H1 (cell line): ENCODE measurements at regions not wholly inside any gene's neighbourhood (a gene's known extent, or its start where the extent isn't known, plus 50 kb on each side); places are given as distances from the start of the nearest gene placed in this dataset.
A peak's percentile ranks its signal among the peaks of the same experiment; 100 is the strongest.

Experiments used
- CTCF ChIA-PET: fragments of 300-600 bp; sonication (Branson Sonifier 250); formaldehyde crosslinking; loops from one replicate; lab custom pipeline; 2021; ENCODE audit not compliant: partially characterized antibody; lab: Charles Lee
- POLR2A ChIA-PET: fragments of 300-600 bp; sonication (Branson Sonifier 250); formaldehyde crosslinking; loops from one replicate; lab custom pipeline; 2021; ENCODE audit warnings: inconsistent platforms; ENCODE audit not compliant: partially characterized antibody; lab: Charles Lee
- DNase-seq, 2 experiments: peaks; one replicate each; pipeline versions ENCODE4 v3.0.0 to v3.0.0-alpha.2; 2010 to 2022; ENCODE audit warnings: low spot score in 2 of 2, low read depth in 1 of 2, mixed read lengths in 1 of 2
- FAIRE-seq: peaks from 2 replicates; lab custom pipeline; 2011; peaks lifted over from hg19 to GRCh38; lab: Jason Lieb, UNC
- H2AFZ ChIP-seq: 2 replicates; pipeline ENCODE4 v1.8.1; 2012; ENCODE audit warnings: low read length, inconsistent platforms
- H2AK5ac ChIP-seq: 2 replicates; pipeline ENCODE4 v1.6.1; 2013; ENCODE audit warnings: low read depth, low read length
- H2BK120ac ChIP-seq: replicated peaks from 2 replicates; pipeline ENCODE3; 2013; ENCODE audit warnings: low read depth, low read length, inconsistent platforms
- H2BK12ac ChIP-seq: 2 replicates; pipeline ENCODE4 v1.6.1; 2013; ENCODE audit warnings: low read depth, low read length
- H2BK15ac ChIP-seq: 2 replicates; pipeline ENCODE4 v1.6.1; 2013; ENCODE audit warnings: low read length
- H2BK20ac ChIP-seq: 2 replicates; pipeline ENCODE4 v1.6.1; 2013; ENCODE audit warnings: low read length
- H2BK5ac ChIP-seq: 2 replicates; pipeline ENCODE4 v1.6.1; 2013; ENCODE audit warnings: low read depth, low read length
- H3K14ac ChIP-seq: 2 replicates; pipeline ENCODE4 v1.6.1; 2013; ENCODE audit warnings: inconsistent platforms; ENCODE audit not compliant: insufficient read length
- H3K18ac ChIP-seq: 2 replicates; pipeline ENCODE4 v1.6.1; 2013; ENCODE audit warnings: low read length; ENCODE audit errors: extremely low read depth
- H3K23ac ChIP-seq: 2 replicates; pipeline ENCODE4 v1.6.1; 2013; ENCODE audit warnings: inconsistent platforms; ENCODE audit not compliant: insufficient read length
- H3K23me2 ChIP-seq: 2 replicates; pipeline ENCODE4 v1.6.1; 2013; ENCODE audit warnings: low read depth, low read length
- H3K27ac ChIP-seq: 2 replicates; pipeline ENCODE4 v1.6.1; 2011; ENCODE audit warnings: low read depth, low read length, inconsistent platforms
- H3K27me3 ChIP-seq, 4 experiments: replicated peaks in 1 of 4; 1 replicate in 1 of 4; 2 replicates in 3 of 4; pipeline versions ENCODE4 v1.6.1 to v1.8.1; 2011 to 2013; ENCODE audit warnings: low read length in 3 of 4, mild to moderate bottlenecking in 3 of 4, inconsistent platforms in 2 of 4, mixed read lengths in 2 of 4, moderate library complexity in 1 of 4; ENCODE audit not compliant: control insufficient read depth in 3 of 4, insufficient read depth in 3 of 4; ENCODE audit errors: extremely low read depth in 1 of 4
- H3K36me3 ChIP-seq, 4 experiments: 2 replicates each; pipeline versions ENCODE4 v1.6.1 to v1.8.1; 2011 to 2013; ENCODE audit warnings: mild to moderate bottlenecking in 4 of 4, low read length in 3 of 4, moderate library complexity in 2 of 4, control low read depth in 1 of 4, inconsistent platforms in 1 of 4; ENCODE audit not compliant: insufficient read depth in 4 of 4, control insufficient read depth in 2 of 4
- H3K4ac ChIP-seq: replicated peaks from 2 replicates; pipeline ENCODE3; 2013; ENCODE audit warnings: low read length, low read depth, mixed read lengths, inconsistent platforms; ENCODE audit not compliant: insufficient read length
- H3K4me1 ChIP-seq, 4 experiments: replicated peaks in 1 of 4; 1 replicate in 1 of 4; 2 replicates in 3 of 4; pipeline versions ENCODE4 v1.6.1 to v1.8.1; 2011 to 2013; ENCODE audit warnings: low read length in 3 of 4, inconsistent platforms in 2 of 4, mixed read lengths in 1 of 4; ENCODE audit not compliant: insufficient read depth in 4 of 4, control insufficient read depth in 3 of 4
- H3K4me2 ChIP-seq, 2 experiments: 2 replicates each; pipeline versions ENCODE4 v1.6.1 to v1.8.1; 2011 to 2013; ENCODE audit warnings: low read depth in 2 of 2, low read length in 2 of 2, control low read depth in 1 of 2, inconsistent platforms in 1 of 2, mild to moderate bottlenecking in 1 of 2; ENCODE audit not compliant: insufficient read depth in 1 of 2
- H3K4me3 ChIP-seq, 4 experiments: fragments of 200-600, 300-600 bp in 1 of 4; sonication (generic), shearing (Covaris generic), sonication (Bioruptor Twin) in 1 of 4; 2 replicates each; pipeline versions ENCODE4 v1.5.1 to v1.8.1; 2011 to 2016; ENCODE audit warnings: low read length in 4 of 4, low read depth in 3 of 4, control low read depth in 2 of 4, inconsistent platforms in 2 of 4, mild to moderate bottlenecking in 2 of 4, mixed read lengths in 1 of 4, moderate library complexity in 1 of 4; ENCODE audit not compliant: insufficient read depth in 2 of 4; ENCODE audit errors: extremely low read depth in 1 of 4
- H3K56ac ChIP-seq: replicated peaks from 2 replicates; pipeline ENCODE3; 2013; ENCODE audit warnings: low read depth, mild to moderate bottlenecking, mixed read lengths, low read length, inconsistent platforms; ENCODE audit not compliant: insufficient read length
- H3K79me1 ChIP-seq: 2 replicates; pipeline ENCODE4 v1.6.1; 2013; ENCODE audit warnings: low read depth, low read length, control low read depth
- H3K79me2 ChIP-seq, 2 experiments: 2 replicates each; pipeline versions ENCODE4 v1.6.1 to v1.8.1; 2012 to 2013; ENCODE audit warnings: low read length in 2 of 2, mild to moderate bottlenecking in 2 of 2, inconsistent platforms in 1 of 2; ENCODE audit not compliant: insufficient read depth in 2 of 2, control insufficient read depth in 1 of 2
- H3K9ac ChIP-seq, 4 experiments: replicated peaks in 1 of 4; 1 replicate in 1 of 4; 2 replicates in 3 of 4; pipeline versions ENCODE4 v1.6.1 to v1.8.1; 2011 to 2013; ENCODE audit warnings: low read depth in 3 of 4, low read length in 3 of 4, control low read depth in 2 of 4, mild to moderate bottlenecking in 2 of 4, moderate library complexity in 2 of 4, inconsistent platforms in 1 of 4; ENCODE audit errors: extremely low read depth in 1 of 4
- H3K9me3 ChIP-seq, 2 experiments: 2 replicates each; pipeline versions ENCODE4 v1.6.1 to v1.8.1; 2012 to 2013; ENCODE audit warnings: mild to moderate bottlenecking in 2 of 2, moderate library complexity in 2 of 2, control low read depth in 1 of 2, inconsistent platforms in 1 of 2, low read depth in 1 of 2, low read length in 1 of 2, mixed read lengths in 1 of 2; ENCODE audit not compliant: insufficient read depth in 2 of 2
- H4K20me1 ChIP-seq, 2 experiments: replicated peaks in 1 of 2; 2 replicates each; pipeline versions ENCODE3 to v1.8.1; 2011 to 2013; ENCODE audit warnings: inconsistent platforms in 2 of 2, low read length in 2 of 2, mild to moderate bottlenecking in 1 of 2; ENCODE audit not compliant: insufficient read depth in 2 of 2, control insufficient read depth in 1 of 2
- H4K5ac ChIP-seq: 2 replicates; pipeline ENCODE4 v1.6.1; 2013; ENCODE audit warnings: low read length, low read depth, mixed read lengths, inconsistent platforms; ENCODE audit not compliant: insufficient read length
- H4K8ac ChIP-seq: 2 replicates; pipeline ENCODE4 v1.8.0; 2013; ENCODE audit warnings: mild to moderate bottlenecking, moderate library complexity, low read length, inconsistent platforms; ENCODE audit not compliant: insufficient read depth; ENCODE audit errors: extremely low read depth
- H4K91ac ChIP-seq: replicated peaks from 2 replicates; pipeline ENCODE3; 2013; ENCODE audit warnings: low read length, mixed read lengths, inconsistent platforms; ENCODE audit not compliant: insufficient read length
- ATF3 ChIP-seq: IDR thresholded peaks from 2 replicates; pipeline ENCODE4 v1.6.1; 2011; ENCODE audit warnings: low read depth, mild to moderate bottlenecking, low read length; ENCODE audit not compliant: insufficient read depth
- BRCA1 ChIP-seq: IDR thresholded peaks from 2 replicates; pipeline ENCODE4 v1.6.1; 2012; ENCODE audit warnings: low read depth, low read length, improper control_type of control experiment
- CBX8 ChIP-seq: fragments of 300-800, 300-1000 bp; sonication (generic); IDR thresholded peaks from 2 replicates; pipeline ENCODE4 v1.7.1; 2016; ENCODE audit warnings: low read depth, low read length, borderline replicate concordance
- JUN ChIP-seq: IDR thresholded peaks from 2 replicates; pipeline ENCODE4 v1.6.1; 2011; ENCODE audit warnings: low read depth, mild to moderate bottlenecking, improper control_type of control experiment, low read length
- YY1 ChIP-seq: IDR thresholded peaks from 2 replicates; pipeline ENCODE4 v1.6.1; 2011; ENCODE audit warnings: low read depth, mild to moderate bottlenecking, low read length
- WGBS, 2 experiments: shearing (Covaris generic) in 1 of 2; methylation state at CpG; one replicate each; pipeline versions ENCODE4 v1.1.6 to v1.1.7; 2013 to 2015; ENCODE audit warnings: low lambda C conversion rate in 2 of 2, mixed read lengths in 2 of 2, inconsistent platforms in 1 of 2, low coverage in 1 of 2, missing lambda C conversion rate in 1 of 2; ENCODE audit not compliant: insufficient replicate concordance in 2 of 2, insufficient coverage in 1 of 2, insufficient read length in 1 of 2; ENCODE audit errors: extremely low coverage in 1 of 2, missing lambda C conversion rate in 1 of 2; 5-methylcytosine and 5-hydroxymethylcytosine counted together

GRCh38 chr5:71783891-71784290 lies 64.8 kb downstream of the CARTPT start:
- Histone ChIP-seq H3K18ac (no peak overlapping the region), H2BK12ac (no peak overlapping the region), H2BK5ac (no peak overlapping the region), H3K27me3 (no peaks in the 10 kb centered on the region), H3K4me1 (peaks cover 0 to 6% (median 4%) of the 10 kb centered on the region in 4 experiments; a peak in 5 of 7 replicates), H3K36me3 (no peaks in the 10 kb centered on the region), H3K79me1 (no peaks in the 10 kb centered on the region), H3K4me2 (no peak overlapping the region), H3K56ac (no peak overlapping the region), H3K23ac (no peak overlapping the region), H2BK20ac (0 out of 2 replicates have a peak overlapping the region, but pooled peaks have one; percentile 8), H3K27ac (no peak overlapping the region), H4K8ac (no peak overlapping the region; the same call in 1 of the 2 replicates), H2AFZ (no peak overlapping the region), H2BK120ac (no peak overlapping the region), H3K14ac (no peak overlapping the region), H3K79me2 (no peaks in the 10 kb centered on the region), H4K5ac (no peak overlapping the region), H3K23me2 (no peaks in the 10 kb centered on the region), H3K4ac (no peak overlapping the region), H3K4me3 (no peak overlapping the region), H2BK15ac (no peak overlapping the region), H3K9me3 (no peaks in the 10 kb centered on the region), H2AK5ac (no peak overlapping the region), H3K9ac (no peak overlapping the region), H4K20me1 (no peaks in the 10 kb centered on the region), H4K91ac (no peak overlapping the region)
- CTCF ChIA-PET: interaction anchor here (0.7 to 3.5 kb wide), 27 partner anchors 10 to 488 kb away, joined by 3 to 24 read pairs (median 3); no protein-coding TSS in a partner anchor
- FAIRE-seq (no peak), DNase-seq (no peak)
- POLR2A ChIA-PET: interaction anchor here (0.7 kb wide), 1 partner anchor 7 kb away, joined by 3 read pairs; no protein-coding TSS in a partner anchor
- TF ChIP-seq CBX8: no peak
- TF ChIP-seq ATF3: no peak
- TF ChIP-seq BRCA1: no peak
- TF ChIP-seq YY1: no peak
- TF ChIP-seq JUN: no peak
- WGBS, 2 experiments: 98% methylated on average over 6 of the region's 6 CpGs; no CpG with 5 or more reads in 1 of the 2 experiments
